NT2/D1 (cell line): ENCODE measurements at regions not wholly inside any gene's neighbourhood (a gene's known extent, or its start where the extent isn't known, plus 50 kb on each side); places are given as distances from the start of the nearest gene placed in this dataset.

ENCODE experiments used
- SUZ12 ChIP-seq: IDR thresholded peaks from 2 replicates; pipeline ENCODE4 v1.6.1; 2011; ENCODE audit not compliant: insufficient read length, insufficient read depth; ENCODE audit errors: extremely low read depth
- YY1 ChIP-seq: IDR thresholded peaks from 2 replicates; pipeline ENCODE4 v1.6.1; 2011; ENCODE audit not compliant: insufficient read length, insufficient read depth
- ZNF274 ChIP-seq: IDR thresholded peaks from 2 replicates; pipeline ENCODE4 v1.6.1; 2011; ENCODE audit warnings: mild to moderate bottlenecking, low read depth, low read length

- TF ChIP-seq ZNF274: no peak
- TF ChIP-seq SUZ12: no peak
- TF ChIP-seq YY1: no peak
Observed at GRCh38 chr17:27985306-27985705, 57.2 kb upstream of the NLK start.
